T-helper 2 cell treated with Interferon-gamma antibody and Interleukin-4, amounts not matched to agents 5 μg/mL and 100 μg/mL, for 36 hours (primary cell): ENCODE measurements at regions not wholly inside any gene's neighbourhood (a gene's known extent, or its start where the extent isn't known, plus 50 kb on each side); places are given as distances from the start of the nearest gene placed in this dataset.
"Not testable (repeated sequence)": the region's sequence is repeated elsewhere in the genome, so short reads cannot be mapped to it uniquely, and the experiment has no call there.

Source experiments
- DNase-seq: peaks from one replicate; pipeline ENCODE4 v3.0.0; 2021; ENCODE audit warnings: low spot score
- H3K27ac Mint-ChIP-seq: one replicate; pipeline ENCODE4 v1.8.0; 2021; ENCODE audit warnings: mild to moderate bottlenecking, mixed read lengths
- H3K27me3 Mint-ChIP-seq: one replicate; pipeline ENCODE4 v1.8.0; 2021; ENCODE audit warnings: low read depth, mixed read lengths
- H3K36me3 Mint-ChIP-seq: one replicate; pipeline ENCODE4 v1.8.0; 2021; ENCODE audit warnings: low read depth, mixed read lengths
- H3K4me1 Mint-ChIP-seq: one replicate; pipeline ENCODE4 v1.8.0; 2021; ENCODE audit warnings: low read depth, mixed read lengths
- H3K4me3 Mint-ChIP-seq: one replicate; pipeline ENCODE4 v1.8.0; 2022; ENCODE audit warnings: mild to moderate bottlenecking, moderate library complexity, mixed read lengths
- H3K9me3 Mint-ChIP-seq: one replicate; pipeline ENCODE4 v1.8.0; 2021; ENCODE audit warnings: mixed read lengths

GRCh38 chr17:70687421-70687820 lies 518.1 kb downstream of the KCNJ2 start:
- Mint-ChIP-seq H3K4me3 (no peak overlapping the region), H3K9me3 (no peaks in the 10 kb centered on the region), H3K27me3 (no peaks in the 10 kb centered on the region), H3K4me1 (no peaks in the 10 kb centered on the region), H3K27ac (no peak overlapping the region), H3K36me3 (no peaks in the 10 kb centered on the region)
- DNase-seq, result no peak

- Mint-ChIP-seq H3K9me3 (no peaks in the 10 kb centered on the region), H3K27me3 (no peaks in the 10 kb centered on the region), H3K4me3 (no peak overlapping the region), H3K36me3 (no peaks in the 10 kb centered on the region), H3K27ac (no peak overlapping the region), H3K4me1 (no peaks in the 10 kb centered on the region)
- no peak for DNase-seq
These were observed 521.8 kb downstream of the KCNJ2 start for GRCh38 chr17:70691150-70691549.

GRCh38 chr17:70699408-70699807 lies 530.1 kb downstream of the KCNJ2 start:
- Mint-ChIP-seq H3K4me1 (no peaks in the 10 kb centered on the region), H3K27ac (no peak overlapping the region), H3K4me3 (no peak overlapping the region), H3K9me3 (peaks cover under 1% of the 10 kb centered on the region), H3K27me3 (no peaks in the 10 kb centered on the region), H3K36me3 (no peaks in the 10 kb centered on the region)
- DNase-seq, result no peak

GRCh38 chr17:70702683-70703255 lies 533.4 kb downstream of the KCNJ2 start:
- H3K9me3 Mint-ChIP-seq, result peaks cover 7% of the 10 kb centered on the region
- H3K4me3 Mint-ChIP-seq, result no peak overlapping the region
- DNase-seq, result no peak
- no peaks in the 10 kb centered on the region for H3K27me3 Mint-ChIP-seq
- H3K27ac Mint-ChIP-seq, result no peak overlapping the region
- no peaks in the 10 kb centered on the region for H3K36me3 Mint-ChIP-seq
- H3K4me1 Mint-ChIP-seq, result no peaks in the 10 kb centered on the region

GRCh38 chr17:70709596-70709995 lies 540.3 kb downstream of the KCNJ2 start:
- H3K9me3 Mint-ChIP-seq, result peaks cover 14% of the 10 kb centered on the region
- H3K27me3 Mint-ChIP-seq, result no peaks in the 10 kb centered on the region
- DNase-seq, result no peak
- H3K27ac Mint-ChIP-seq, result no peak overlapping the region
- H3K36me3 Mint-ChIP-seq, result no peaks in the 10 kb centered on the region
- H3K4me1 Mint-ChIP-seq, result no peaks in the 10 kb centered on the region
- no peak overlapping the region for H3K4me3 Mint-ChIP-seq

- no peak for DNase-seq
- H3K4me1 Mint-ChIP-seq, result no peaks in the 10 kb centered on the region
- peaks cover 13% of the 10 kb centered on the region for H3K9me3 Mint-ChIP-seq
- no peak overlapping the region for H3K27ac Mint-ChIP-seq
- no peaks in the 10 kb centered on the region for H3K36me3 Mint-ChIP-seq
- H3K27me3 Mint-ChIP-seq, result no peaks in the 10 kb centered on the region
- H3K4me3 Mint-ChIP-seq, result no peak overlapping the region
These were observed 544.4 kb downstream of the KCNJ2 start for GRCh38 chr17:70713694-70714093.

DNA sequence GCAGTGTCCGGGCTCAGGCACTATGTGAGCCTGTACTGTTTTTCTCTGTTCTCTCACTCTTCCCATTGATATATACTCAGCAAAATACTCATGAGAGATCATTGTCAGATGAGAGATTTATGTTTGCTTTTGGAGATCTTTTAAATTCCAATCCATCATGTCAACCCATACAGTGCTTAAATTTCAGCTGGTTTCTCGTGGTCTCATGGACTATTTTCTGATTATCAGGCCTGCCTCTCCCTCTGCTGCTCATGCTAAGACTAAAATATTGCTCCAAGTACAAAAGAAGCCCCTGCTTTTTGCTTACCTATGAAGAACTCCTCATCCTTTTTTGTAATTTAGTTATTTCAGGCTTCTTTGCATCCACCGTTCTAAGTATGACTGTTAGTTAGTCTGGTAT lies 547.2 kb downstream of the KCNJ2 start:
- no peak for DNase-seq
- Mint-ChIP-seq H3K27me3 (no peaks in the 10 kb centered on the region), H3K4me3 (no peak overlapping the region), H3K9me3 (peaks cover 7% of the 10 kb centered on the region), H3K36me3 (no peaks in the 10 kb centered on the region), H3K4me1 (no peaks in the 10 kb centered on the region), H3K27ac (no peak overlapping the region)

DNA sequence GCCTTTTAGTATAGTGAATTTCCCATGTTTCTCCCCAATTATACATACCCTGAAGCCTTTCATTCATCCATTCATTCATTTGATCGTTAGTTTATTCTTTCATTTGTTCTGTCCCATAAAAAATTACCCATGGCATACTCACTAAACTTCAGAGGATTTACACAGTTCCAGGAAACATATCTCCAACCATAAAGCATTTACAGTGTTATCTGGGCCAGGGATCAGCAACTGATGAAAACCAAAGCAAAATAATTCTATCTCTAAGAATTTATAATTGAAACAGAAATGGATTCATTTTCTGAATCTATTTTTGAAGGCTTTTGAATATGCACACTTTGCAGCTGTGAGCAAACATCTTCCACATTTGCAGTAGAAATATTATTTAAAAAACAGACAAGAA lies 547.7 kb downstream of the KCNJ2 start:
- Mint-ChIP-seq H3K4me1 (no peaks in the 10 kb centered on the region), H3K27me3 (no peaks in the 10 kb centered on the region), H3K27ac (no peak overlapping the region), H3K9me3 (peaks cover 7% of the 10 kb centered on the region), H3K4me3 (no peak overlapping the region), H3K36me3 (no peaks in the 10 kb centered on the region)
- no peak for DNase-seq

DNA sequence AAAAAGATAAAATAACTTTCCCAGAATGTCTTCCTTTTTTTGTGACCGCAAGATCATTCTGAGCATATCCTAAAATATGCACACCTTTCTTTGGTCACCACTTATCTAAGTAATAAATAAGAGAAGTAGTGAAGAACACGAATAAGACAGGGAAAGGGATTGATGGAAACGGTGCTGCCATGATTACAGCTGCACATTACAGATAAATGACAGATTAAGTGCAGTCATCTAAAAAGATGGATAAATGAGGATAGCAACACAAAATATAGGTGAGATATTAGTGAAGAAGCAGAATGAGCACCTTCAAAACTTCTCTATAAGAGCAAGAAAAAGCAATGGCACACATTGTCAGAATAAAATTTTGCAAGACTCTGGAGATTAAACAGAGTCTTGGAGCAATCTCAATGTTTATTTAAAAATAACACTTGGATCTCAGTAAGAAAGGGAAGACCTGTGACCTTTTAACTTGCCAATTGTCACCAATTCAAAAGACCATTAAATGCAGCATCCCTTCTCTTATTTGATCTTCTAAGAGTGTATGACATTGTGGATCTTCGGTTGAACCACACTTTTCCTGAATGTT lies 567.1 kb downstream of the KCNJ2 start:
- Mint-ChIP-seq H3K27ac (no peak overlapping the region), H3K36me3 (no peaks in the 10 kb centered on the region), H3K4me1 (no peaks in the 10 kb centered on the region), H3K27me3 (no peaks in the 10 kb centered on the region), H3K9me3 (peaks cover 6% of the 10 kb centered on the region), H3K4me3 (no peak overlapping the region)
- no peak for DNase-seq

DNA sequence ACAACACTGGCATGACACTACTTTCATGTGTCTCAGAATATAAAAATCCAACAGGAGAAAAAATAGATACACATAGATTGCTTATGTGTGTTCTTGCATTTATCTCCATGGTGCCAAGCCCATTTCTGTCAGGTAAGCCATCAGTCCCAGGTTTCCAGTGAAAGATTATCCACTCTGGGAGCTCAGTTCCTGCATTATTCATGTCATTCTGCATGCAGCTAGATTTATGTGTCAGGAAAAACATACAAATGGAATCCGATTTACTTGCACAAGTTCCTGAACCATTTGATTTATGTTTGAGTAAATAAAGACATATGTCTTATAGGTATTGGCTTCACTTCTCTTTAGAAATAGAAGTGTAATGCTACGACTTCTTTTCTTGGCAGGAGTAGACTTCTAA lies 569.7 kb downstream of the KCNJ2 start:
- H3K9me3 Mint-ChIP-seq, result peaks cover 3% of the 10 kb centered on the region
- no peaks in the 10 kb centered on the region for H3K27me3 Mint-ChIP-seq
- H3K36me3 Mint-ChIP-seq, result no peaks in the 10 kb centered on the region
- no peak overlapping the region for H3K27ac Mint-ChIP-seq
- H3K4me1 Mint-ChIP-seq, result no peaks in the 10 kb centered on the region
- no peak for DNase-seq
- H3K4me3 Mint-ChIP-seq, result no peak overlapping the region

DNA sequence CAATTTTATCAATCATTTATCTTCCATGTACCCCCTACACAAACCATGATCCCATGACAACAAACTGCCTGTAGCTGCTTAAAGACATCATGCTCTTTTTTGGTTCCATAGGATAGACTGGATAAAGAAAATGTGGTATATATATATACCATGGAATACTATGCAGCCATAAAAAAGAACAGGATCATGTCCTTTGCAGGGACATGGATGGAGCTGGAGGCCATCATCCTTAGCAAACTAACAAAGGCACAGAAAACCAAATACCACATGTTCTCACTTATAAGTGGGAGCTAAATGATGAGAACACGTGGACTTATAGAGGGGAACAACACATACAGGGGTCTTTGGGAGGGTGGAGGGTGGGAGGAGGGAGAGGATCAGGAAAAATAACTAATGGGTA lies 577.2 kb downstream of the KCNJ2 start:
- H3K27ac Mint-ChIP-seq, H3K27me3 Mint-ChIP-seq, H3K4me3 Mint-ChIP-seq, H3K4me1 Mint-ChIP-seq, DNase-seq, H3K36me3 Mint-ChIP-seq: not testable (repeated sequence)
- peaks cover 15% of the 10 kb centered on the region for H3K9me3 Mint-ChIP-seq

- no peaks in the 10 kb centered on the region for H3K27me3 Mint-ChIP-seq
- H3K27ac Mint-ChIP-seq, result no peak overlapping the region
- DNase-seq, result no peak
- H3K36me3 Mint-ChIP-seq, result no peaks in the 10 kb centered on the region
- H3K4me3 Mint-ChIP-seq, result no peak overlapping the region
- no peaks in the 10 kb centered on the region for H3K4me1 Mint-ChIP-seq
- H3K9me3 Mint-ChIP-seq, result peaks cover 14% of the 10 kb centered on the region
These were observed 581.7 kb downstream of the KCNJ2 start for GRCh38 chr17:70750983-70751382.

- not testable (repeated sequence) for H3K27me3 Mint-ChIP-seq, H3K9me3 Mint-ChIP-seq, H3K36me3 Mint-ChIP-seq, H3K4me1 Mint-ChIP-seq, DNase-seq, H3K4me3 Mint-ChIP-seq, H3K27ac Mint-ChIP-seq
These were observed 583.1 kb downstream of the KCNJ2 start for GRCh38 chr17:70752461-70752860.

GRCh38 chr17:70752966-70753467 lies 583.7 kb downstream of the KCNJ2 start:
- no peaks in the 10 kb centered on the region for H3K36me3 Mint-ChIP-seq
- no peak overlapping the region for H3K4me3 Mint-ChIP-seq
- H3K27me3 Mint-ChIP-seq, result no peaks in the 10 kb centered on the region
- DNase-seq, result no peak
- peaks cover 7% of the 10 kb centered on the region for H3K9me3 Mint-ChIP-seq
- no peak overlapping the region for H3K27ac Mint-ChIP-seq
- no peaks in the 10 kb centered on the region for H3K4me1 Mint-ChIP-seq

- peaks cover 5% of the 10 kb centered on the region for H3K9me3 Mint-ChIP-seq
- H3K4me3 Mint-ChIP-seq, result no peak overlapping the region
- no peak for DNase-seq
- H3K27me3 Mint-ChIP-seq, result no peaks in the 10 kb centered on the region
- no peaks in the 10 kb centered on the region for H3K36me3 Mint-ChIP-seq
- H3K27ac Mint-ChIP-seq, result no peak overlapping the region
- H3K4me1 Mint-ChIP-seq, result no peaks in the 10 kb centered on the region
These were observed 593.7 kb downstream of the KCNJ2 start for GRCh38 chr17:70763018-70763417.
